ENCODE measurements at regions not wholly inside any gene's neighbourhood (a gene's known extent, or its start where the extent isn't known, plus 50 kb on each side); places are given as distances from the start of the nearest gene placed in this dataset.

GRCh38 chr7:30232391-30232790 is 52.0 kb upstream of the ZNRF2 start (continued):
- no peak for TF ChIP-seq RBBP5 (IDR thresholded peaks at IDR 0.05; ENCODE audit: borderline replicate concordance, low read depth, low read length)
- TF ChIP-seq JUN (IDR thresholded peaks at IDR 0.05; ENCODE audit: low read depth, low read length): no peak
- no peak for TF ChIP-seq CHD1 (IDR thresholded peaks at IDR 0.05; ENCODE audit: low read depth, low read length)
- no peak for TF ChIP-seq PHF8 (conservative IDR thresholded peaks at IDR 0.05; ENCODE audit: low read depth, low read length)
- TF ChIP-seq MAFK (IDR thresholded peaks at IDR 0.05; ENCODE audit: low read depth, low read length): no peak
- TF ChIP-seq RAD21 (IDR thresholded peaks at IDR 0.05 in 1 of 2, conservative IDR thresholded peaks at IDR 0.05 in 1 of 2; ENCODE audit: low read depth in 2 of 2, low read length in 2 of 2): no peak
- no peak for TF ChIP-seq POLR2A (IDR thresholded peaks at IDR 0.05; ENCODE audit: control extremely low read depth in 1 of 2, low read depth in 2 of 2, low read length in 2 of 2)
- TF ChIP-seq TEAD4 (IDR thresholded peaks at IDR 0.05; ENCODE audit: low read depth, low read length): no peak
- TF ChIP-seq CHD2 (IDR thresholded peaks at IDR 0.05; ENCODE audit: low read length): no peak

Measured in H1 (cell line).